ENCODE measurements at regions not wholly inside any gene's neighbourhood (a gene's known extent, or its start where the extent isn't known, plus 50 kb on each side); places are given as distances from the start of the nearest gene placed in this dataset.
"Not testable (repeated sequence)": the region's sequence is repeated elsewhere in the genome, so short reads cannot be mapped to it uniquely, and the experiment has no call there.

DNA sequence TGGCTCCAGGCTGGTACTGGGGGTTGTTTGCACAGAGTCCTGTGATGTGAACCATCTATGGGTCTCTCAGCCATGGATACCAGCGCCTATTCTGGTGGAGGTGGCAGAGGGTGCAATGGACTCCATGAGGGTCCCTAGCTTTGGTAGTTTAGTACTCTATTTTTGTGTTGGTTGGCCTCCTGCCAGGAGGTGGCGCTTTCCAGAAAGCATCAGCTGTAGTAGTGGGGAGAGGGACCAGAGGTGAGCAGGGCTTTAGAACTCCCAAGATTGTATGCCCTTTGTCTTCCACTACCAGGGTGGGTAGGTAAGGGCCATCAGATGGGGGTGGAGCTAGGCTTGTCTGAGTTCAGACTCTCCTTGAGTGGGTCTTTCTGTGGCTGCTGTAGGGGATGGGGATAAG lies 177.6 kb downstream of the TM2D1 start:
- ATAC-seq, H3K9me3 Mint-ChIP-seq, H3K27ac Mint-ChIP-seq: not testable (repeated sequence)
- peaks cover 6 to 26% of the 10 kb centered on the region in 2 donors for H3K36me3 Mint-ChIP-seq
- peak in 1 of 2 donors; percentile 18 for DNase-seq (ENCODE audit: low spot score in 2 of 2)

DNA sequence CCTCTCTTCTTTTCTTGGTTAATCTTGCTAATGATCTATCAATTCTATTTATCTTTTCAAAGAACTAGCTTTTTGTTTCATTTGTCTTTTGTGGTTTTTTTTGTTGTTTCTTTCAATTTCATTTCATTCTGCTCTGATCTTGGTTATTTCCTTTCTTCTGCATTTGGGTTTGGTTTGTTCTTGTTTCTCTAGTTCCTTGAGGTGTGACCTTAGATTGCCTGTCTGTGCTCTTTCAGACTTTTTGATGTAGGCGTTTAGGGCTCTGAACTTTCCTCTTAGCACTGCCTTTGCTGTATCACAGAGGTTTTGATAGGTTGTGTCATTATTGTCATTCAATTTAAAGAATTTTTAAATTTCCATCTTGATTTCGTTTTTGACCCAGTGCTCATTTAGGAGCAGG lies 180.1 kb downstream of the TM2D1 start:
- ATAC-seq; H3K36me3 Mint-ChIP-seq; DNase-seq (ENCODE audit: low spot score in 2 of 2); H3K27ac Mint-ChIP-seq; H3K9me3 Mint-ChIP-seq: not testable (repeated sequence)

DNA sequence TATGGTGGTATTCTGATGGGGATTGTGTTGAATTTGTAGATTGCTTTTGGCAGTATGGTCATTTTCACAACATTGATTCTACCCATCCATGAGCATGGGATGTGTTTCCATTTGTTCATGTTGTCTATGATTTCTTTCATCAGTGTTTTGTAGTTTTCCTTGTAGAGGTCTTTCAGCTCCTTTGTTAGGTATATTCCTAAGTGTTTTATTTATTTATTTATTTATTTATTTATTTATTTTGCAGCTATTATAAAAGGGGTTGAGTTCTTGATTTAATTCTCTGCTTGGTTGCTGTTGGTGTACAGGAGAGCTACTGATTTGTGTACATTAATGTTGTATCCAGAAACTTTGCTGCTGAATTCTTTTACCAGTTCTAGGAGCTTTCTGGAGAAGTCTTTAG lies 181.4 kb downstream of the TM2D1 start:
- ATAC-seq; H3K36me3 Mint-ChIP-seq; DNase-seq (ENCODE audit: low spot score in 2 of 2); H3K9me3 Mint-ChIP-seq; H3K27ac Mint-ChIP-seq: not testable (repeated sequence)

DNA sequence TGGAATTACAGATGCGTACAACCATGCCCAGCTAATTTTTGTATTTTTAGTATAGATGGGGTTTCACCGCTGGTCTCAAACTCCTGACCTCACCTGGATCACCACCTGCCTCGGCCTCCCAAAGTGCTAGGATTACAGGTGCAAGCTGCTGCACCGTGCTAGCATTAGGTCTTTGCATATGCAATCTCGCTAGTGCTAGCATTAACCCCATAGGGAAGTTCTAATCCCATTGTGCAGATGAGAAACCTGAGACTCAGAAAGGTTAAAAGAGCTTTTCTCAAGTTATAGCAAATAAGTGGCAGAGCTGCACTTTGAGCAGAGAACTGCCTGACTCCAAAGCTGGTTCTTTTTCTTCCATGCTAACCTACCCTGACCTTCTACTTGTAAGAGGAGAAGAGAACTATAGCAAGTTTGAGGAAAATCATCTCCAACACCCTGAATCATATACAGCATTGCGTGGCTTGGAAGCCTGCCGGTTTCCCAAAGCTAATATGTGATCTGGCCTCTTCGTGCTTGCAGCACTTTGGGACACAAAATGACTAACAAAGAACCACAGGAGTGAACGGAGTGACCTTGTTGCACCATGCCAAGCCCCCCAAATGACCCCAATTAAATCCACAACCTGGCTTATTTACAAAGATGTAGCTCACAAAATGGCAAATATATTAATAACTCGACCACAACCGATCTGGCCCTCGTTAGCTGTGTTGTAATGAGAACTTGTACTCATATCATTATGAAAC lies 185.1 kb downstream of the TM2D1 start:
- DNase-seq (ENCODE audit: low spot score in 2 of 2) (no peak), ATAC-seq (no peak)
- H3K36me3 Mint-ChIP-seq = peaks cover 5 to 6% of the 10 kb centered on the region in 2 donors
- H3K9me3 Mint-ChIP-seq = peaks cover 0 to 13% of the 10 kb centered on the region in 2 donors
- H3K27ac Mint-ChIP-seq = no peak overlapping the region

DNA sequence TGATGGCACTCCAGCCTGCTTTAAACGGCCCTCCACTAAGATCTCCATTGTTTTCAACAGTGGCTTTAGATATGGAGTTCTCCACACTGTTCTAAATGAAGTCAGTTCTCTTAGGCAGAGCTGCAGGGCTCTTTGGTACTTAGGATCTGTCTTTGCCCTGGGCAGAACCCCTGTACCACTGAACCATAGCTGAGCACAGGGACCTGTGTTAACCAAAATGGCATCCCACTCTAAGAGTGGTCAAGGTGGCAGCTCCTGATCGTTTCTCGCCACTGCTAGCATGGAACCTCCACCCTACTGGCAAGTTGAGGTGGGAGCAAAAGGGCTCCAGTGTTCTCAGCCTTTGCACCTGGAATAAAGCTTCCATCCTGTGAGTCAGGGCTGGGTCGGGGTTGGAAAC lies 186.7 kb downstream of the TM2D1 start:
- Mint-ChIP-seq H3K36me3 (peaks cover 5 to 6% of the 10 kb centered on the region in 2 donors), H3K27ac (no peak overlapping the region), H3K9me3 (peaks cover 0 to 12% of the 10 kb centered on the region in 2 donors)
- no peak for ATAC-seq
- DNase-seq (ENCODE audit: low spot score in 2 of 2) = no peak

DNA sequence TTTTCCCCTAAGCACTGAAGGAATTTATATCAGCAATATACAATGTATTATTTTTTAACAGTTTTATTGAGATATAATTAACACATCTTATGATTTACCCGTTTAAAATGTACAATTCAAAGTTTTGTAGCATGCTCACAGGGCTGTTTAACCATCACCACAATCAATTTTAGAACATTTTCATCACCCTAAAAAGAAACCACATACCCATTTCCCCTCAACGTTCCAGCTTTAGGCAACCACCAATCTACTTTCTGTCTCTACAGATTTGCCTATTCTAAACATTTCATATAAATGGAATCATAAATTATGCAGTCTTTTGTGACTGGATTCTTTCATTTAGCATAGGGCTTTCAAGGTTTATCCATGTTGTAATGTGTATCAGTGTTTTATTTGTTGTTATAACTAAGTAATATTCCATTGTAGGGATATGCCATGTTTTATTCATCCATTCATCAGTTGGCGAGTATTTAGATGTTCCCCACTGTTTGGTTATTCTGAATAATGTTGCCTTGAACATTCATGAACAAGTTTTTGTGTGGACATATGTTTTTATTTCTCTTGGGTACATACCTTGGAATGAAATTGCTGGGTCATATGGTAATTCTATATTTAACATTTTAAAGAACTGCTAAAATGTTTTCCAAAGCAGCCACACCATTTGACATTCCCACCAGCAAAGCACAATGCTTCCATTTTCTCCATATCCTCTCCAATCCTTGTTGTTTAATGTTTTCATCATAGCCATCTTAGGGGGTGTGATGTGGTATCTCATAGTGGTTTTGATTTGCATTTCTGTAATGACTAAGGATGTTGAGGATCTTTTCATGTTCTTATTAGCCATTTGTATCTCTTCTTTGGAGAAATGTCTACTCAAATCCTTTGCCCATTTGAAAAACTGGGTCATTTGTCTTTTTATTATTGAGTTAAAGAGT lies 188.5 kb downstream of the TM2D1 start:
- peaks cover 0 to 4% of the 10 kb centered on the region in 2 donors for H3K9me3 Mint-ChIP-seq
- no peaks in the 10 kb centered on the region for H3K36me3 Mint-ChIP-seq
- DNase-seq (ENCODE audit: low spot score in 2 of 2) (no peak), ATAC-seq (no peak)
- no peak overlapping the region for H3K27ac Mint-ChIP-seq

DNA sequence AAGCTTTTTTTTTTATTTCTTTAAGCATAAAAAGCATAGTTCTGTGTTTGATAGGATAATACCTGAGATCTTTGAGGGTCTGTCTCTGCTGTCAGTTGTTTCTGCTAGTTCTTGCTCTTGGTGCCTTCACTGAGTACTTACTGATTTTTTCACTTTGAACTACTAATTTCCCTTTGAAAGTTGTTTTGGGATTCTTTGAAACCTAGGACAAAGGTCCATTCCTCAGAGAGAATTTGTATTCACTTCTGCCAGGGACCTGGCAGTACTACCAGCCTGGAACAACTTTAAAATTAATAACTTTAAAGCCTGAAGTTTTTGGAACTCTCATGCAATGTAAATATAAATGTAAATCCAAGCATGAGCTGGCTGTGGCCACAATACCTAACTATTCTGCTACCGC lies 190.1 kb downstream of the TM2D1 start:
- ATAC-seq (no peak), DNase-seq (ENCODE audit: low spot score in 2 of 2) (no peak)
- Mint-ChIP-seq H3K9me3 (peaks cover 0 to 4% of the 10 kb centered on the region in 2 donors), H3K36me3 (no peaks in the 10 kb centered on the region), H3K27ac (no peak overlapping the region)

DNA sequence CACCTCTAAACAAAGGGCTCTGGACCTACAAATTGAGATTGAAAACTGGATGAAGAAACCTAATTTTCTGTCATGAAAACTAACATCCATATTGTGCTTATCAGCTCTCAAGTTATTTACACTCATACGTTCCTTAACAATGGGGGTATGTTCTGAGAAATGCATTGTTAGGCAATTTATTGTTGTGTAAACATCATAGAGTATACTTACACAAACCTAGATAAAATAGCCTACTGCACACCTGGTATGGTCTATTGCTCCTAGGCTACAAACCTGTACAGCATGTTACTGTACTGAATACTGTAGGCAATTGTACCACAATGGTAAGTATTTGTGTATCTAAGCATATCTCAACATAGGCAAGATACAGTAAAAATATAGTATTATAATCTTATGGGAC lies 191.4 kb downstream of the TM2D1 start:
- Mint-ChIP-seq H3K27ac (no peak overlapping the region), H3K36me3 (no peaks in the 10 kb centered on the region), H3K9me3 (peaks cover 0 to 4% of the 10 kb centered on the region in 2 donors)
- ATAC-seq (no peak), DNase-seq (ENCODE audit: low spot score in 2 of 2) (no peak)

DNA sequence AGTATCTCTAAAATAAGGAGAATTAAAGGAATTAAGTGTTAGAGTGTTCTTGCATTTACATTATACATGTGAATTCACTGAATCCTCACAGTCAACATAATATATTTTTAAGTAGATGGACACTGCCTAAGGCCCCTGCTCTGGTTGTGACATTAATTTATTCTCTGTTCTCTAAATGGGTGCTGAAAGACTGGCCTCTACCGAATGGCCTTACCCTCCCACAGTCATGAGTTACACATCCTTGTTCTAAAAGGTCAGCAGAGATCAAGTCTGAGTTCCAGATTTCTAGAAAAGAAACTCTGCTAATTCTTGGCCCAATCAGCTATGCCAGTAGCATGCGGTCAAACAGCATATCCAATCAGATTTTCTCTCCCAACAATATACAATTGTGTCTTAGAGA lies 193.2 kb downstream of the TM2D1 start:
- no peak for DNase-seq (ENCODE audit: low spot score in 2 of 2)
- Mint-ChIP-seq H3K9me3 (no peaks in the 10 kb centered on the region), H3K36me3 (no peaks in the 10 kb centered on the region), H3K27ac (no peak overlapping the region)
- ATAC-seq = no peak

DNA sequence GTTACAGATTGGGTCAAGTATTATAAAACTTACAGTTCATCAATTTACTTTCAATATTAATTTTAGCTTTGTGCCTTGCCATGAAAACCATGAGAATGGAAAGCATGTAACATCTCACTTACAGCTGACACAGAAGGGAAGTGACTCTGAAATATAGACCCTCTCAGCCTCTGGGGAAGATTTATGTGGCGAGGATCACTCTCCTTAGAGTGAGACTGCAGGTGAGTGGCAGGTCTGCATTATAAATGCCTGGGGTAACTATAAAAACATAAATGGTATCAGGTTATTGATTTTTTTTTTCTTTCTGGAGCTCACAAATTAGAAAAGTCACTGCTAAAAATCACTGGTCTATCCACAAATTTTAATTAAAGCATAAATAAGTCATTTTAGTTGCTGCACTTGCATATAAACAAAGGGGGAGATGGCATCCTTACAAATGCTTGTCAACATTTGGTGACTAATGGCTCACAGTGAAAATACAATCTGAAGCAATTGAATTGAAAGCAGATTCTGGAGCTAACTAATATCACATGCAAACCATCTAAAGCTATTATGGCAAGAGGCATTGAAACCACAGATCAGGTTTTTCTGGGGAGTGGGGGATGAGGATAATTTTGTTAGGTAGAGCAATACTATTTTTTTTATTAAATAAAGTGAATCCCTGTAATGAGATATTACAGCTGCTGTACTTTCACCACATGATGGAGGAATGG lies 200.9 kb downstream of the TM2D1 start:
- DNase-seq (ENCODE audit: low spot score in 2 of 2) = no peak
- ATAC-seq = no peak
- H3K9me3 Mint-ChIP-seq = no peaks in the 10 kb centered on the region
- H3K36me3 Mint-ChIP-seq = no peaks in the 10 kb centered on the region
- H3K27ac Mint-ChIP-seq = no peak overlapping the region

DNA sequence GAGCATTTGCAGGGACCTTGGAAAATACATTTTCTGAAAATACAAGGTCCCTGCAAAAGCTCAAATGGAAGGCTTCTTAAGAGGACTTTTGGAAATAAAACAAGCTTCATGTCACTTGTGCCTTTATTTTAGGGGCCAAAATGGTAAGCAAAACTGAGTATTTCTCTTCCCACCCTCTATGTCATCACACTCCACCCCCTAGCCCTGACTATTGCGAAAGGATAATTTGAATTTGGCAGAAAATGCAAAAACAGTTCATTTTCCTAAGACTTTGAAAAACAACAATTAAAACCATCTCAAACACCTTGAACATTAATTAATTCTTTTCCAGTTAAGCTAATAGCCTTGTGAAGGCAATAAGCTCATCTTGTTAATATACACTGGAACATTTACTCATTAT lies 201.7 kb downstream of the TM2D1 start:
- no peak for DNase-seq (ENCODE audit: low spot score in 2 of 2)
- no peaks in the 10 kb centered on the region for H3K36me3 Mint-ChIP-seq
- no peaks in the 10 kb centered on the region for H3K9me3 Mint-ChIP-seq
- H3K27ac Mint-ChIP-seq = no peak overlapping the region
- no peak for ATAC-seq

DNA sequence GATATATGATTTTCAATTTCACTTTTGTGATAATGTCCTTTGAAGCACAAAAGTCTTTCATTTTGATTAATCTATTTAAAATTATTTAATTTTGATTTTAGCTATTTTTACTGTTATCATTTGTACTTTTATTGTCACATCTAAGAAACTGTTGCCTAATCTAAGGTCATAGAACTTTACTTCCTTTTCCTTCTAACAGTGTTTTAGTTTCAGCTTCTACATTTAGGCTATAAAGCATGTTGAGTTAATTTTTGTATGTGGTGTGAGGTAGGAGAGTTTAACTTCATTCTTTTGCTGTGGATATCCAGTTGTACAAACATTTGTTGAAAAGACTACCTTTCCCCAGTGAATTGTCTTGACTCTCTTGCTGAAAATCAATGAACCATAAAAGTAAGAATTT lies 204.5 kb downstream of the TM2D1 start:
- no peak for ATAC-seq
- Mint-ChIP-seq H3K36me3 (no peaks in the 10 kb centered on the region), H3K27ac (no peak overlapping the region), H3K9me3 (no peaks in the 10 kb centered on the region)
- DNase-seq (ENCODE audit: low spot score in 2 of 2) = no peak

DNA sequence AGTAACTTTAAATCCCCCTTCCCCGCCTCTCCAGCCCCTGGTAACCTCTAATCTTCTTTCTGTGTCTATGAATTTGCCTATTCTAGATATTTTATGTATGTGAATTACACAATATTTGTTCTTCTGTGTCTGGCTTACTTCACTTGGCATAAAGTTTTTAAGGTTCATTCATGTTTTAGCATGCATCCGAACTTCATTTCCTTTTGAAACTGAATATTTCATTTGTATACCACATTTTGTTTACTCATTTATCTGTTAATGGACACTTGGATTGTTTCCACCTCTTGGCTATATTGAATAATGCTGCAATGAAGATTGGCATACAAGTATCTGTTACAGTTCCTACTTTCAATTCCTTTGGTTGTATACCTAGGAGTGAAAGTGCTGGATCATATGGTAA lies 205.3 kb downstream of the TM2D1 start:
- DNase-seq (ENCODE audit: low spot score in 2 of 2) (no peak), ATAC-seq (no peak)
- Mint-ChIP-seq H3K36me3 (no peaks in the 10 kb centered on the region), H3K27ac (no peak overlapping the region), H3K9me3 (no peaks in the 10 kb centered on the region)

DNA sequence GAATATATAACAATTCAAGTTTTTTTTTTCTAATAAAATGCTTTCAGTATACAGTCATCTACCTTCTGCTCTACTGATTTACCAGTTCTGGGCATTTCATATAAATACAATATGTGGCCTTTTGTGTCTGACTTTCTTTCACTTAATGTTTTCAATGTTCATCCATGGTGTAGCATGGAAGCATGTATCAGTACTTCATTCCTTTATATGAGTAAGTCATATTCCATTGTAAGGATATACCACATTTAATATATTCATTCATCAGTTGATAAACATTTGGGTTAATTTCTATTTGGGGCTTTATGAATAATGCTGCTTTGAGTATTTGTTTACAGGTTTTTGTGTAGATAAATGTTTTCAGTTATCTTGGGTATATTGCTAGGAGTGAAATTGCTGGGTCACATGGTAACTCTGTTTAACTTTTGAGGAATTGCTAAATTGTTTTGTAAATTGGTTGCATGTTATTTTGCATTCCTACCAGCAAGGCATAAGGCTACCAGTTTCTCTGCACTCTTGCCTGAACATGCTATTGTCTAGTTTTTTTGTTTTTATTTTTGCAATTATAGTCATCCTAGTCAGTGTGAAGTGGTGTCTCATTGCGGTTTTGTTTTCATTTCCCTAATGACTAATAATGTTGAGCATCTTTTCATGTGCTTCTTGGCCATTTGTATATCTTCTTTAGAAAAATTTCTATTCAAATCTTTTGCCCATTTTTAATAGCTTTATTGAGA lies 206.1 kb downstream of the TM2D1 start:
- ATAC-seq = peak in 1 of 2 donors; percentile 48
- Mint-ChIP-seq H3K27ac (no peak overlapping the region), H3K36me3 (no peaks in the 10 kb centered on the region), H3K9me3 (no peaks in the 10 kb centered on the region)
- DNase-seq (ENCODE audit: low spot score in 2 of 2) = no peak

DNA sequence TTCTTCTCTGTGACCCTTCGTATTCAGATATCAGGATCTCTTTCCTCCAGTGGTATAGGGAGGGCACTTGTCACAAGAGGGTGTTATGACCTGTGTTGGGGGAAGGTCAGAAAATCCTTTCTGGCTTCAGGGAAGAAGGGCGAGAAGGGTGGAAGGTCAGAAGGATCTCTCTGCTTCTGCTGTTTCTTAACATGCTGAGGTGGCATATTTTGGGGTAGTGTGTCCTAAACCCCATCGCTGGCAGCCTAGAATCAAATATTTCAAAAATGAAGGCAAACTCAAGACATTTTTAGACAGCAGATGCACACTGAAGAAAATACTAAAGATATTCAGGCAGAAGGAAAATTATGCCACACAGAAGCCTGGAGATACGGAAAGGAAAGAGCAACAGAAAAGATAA lies 207.6 kb downstream of the TM2D1 start:
- no peaks in the 10 kb centered on the region for H3K36me3 Mint-ChIP-seq
- ATAC-seq (no peak), DNase-seq (ENCODE audit: low spot score in 2 of 2) (no peak)
- no peaks in the 10 kb centered on the region for H3K9me3 Mint-ChIP-seq
- H3K27ac Mint-ChIP-seq = no peak overlapping the region

DNA sequence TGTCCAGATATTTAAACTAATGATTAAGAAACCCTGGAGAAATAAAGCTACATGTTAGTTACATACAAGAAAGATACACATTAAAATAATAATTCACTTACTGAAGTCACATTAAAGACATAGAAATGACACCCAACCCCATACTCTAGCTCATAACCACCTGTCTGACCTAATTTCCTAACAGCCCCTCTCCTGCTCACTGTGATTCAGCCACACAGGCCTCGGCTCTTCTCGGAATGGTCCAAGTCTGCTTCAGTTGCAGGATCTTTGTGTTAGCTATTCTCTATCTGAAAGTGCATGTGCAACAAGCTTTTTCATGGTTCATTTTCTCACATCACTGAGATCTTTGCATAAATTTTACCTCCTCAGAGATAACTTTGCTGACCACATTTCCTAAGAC lies 209.8 kb downstream of the TM2D1 start:
- DNase-seq (ENCODE audit: low spot score in 2 of 2) (no peak), ATAC-seq (no peak)
- no peak overlapping the region for H3K27ac Mint-ChIP-seq
- H3K36me3 Mint-ChIP-seq = no peaks in the 10 kb centered on the region
- no peaks in the 10 kb centered on the region for H3K9me3 Mint-ChIP-seq

All from activated naive CD4-positive, alpha-beta T cell treated with anti-CD3 and anti-CD28 coated beads, Interleukin-2, amount 50 U/mL, for 72 hours (primary cell).